ENCODE measurements at regions not wholly inside any gene's neighbourhood (a gene's known extent, or its start where the extent isn't known, plus 50 kb on each side); places are given as distances from the start of the nearest gene placed in this dataset.

DNA sequence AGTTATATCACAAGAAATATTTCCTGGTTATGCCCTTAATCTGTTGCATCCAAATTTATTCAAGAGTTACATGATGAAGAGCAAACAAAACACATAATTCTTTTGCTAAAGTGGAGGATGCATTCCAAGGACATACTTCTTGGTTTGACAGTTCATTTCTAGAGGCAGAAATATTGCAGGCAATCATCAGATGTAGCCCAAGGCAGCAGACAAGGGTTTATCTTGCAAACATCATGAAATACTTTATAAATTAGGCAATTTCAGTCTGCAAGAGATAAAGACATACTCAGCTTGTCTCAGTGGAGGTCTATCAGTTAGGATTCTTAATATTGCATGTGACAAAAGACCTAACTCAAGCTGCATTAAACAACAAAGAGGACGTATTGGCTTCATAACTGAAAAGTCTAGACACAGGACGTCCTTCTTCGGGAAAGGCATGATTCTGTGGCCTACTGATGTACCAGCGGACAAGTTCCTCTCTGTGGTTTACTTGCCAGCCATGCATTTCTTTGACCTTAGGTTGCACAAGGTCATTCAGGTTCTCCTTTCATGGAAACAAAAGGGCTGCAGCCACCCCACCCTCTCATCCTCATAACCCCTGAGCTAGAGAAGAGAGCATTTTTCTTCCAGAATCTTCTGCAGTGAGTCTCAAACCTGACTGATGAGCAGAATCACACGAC lies 204.1 kb downstream of the KATNAL1 start:
- Histone ChIP-seq H3K4me1 (peaks cover 0 to 28% of the 10 kb centered on the region in 2 donors), H3K4me3 (no peak overlapping the region), H3K27me3 (no peaks in the 10 kb centered on the region), H3K27ac (peak overlapping the region in 1 of 2 donors; percentile 38), H3K9me3 (no peaks in the 10 kb centered on the region), H3K36me3 (no peaks in the 10 kb centered on the region)
- intact Hi-C loops (cut with DNase I): no loop called here
- DNase-seq (no peak), ATAC-seq (no peak)
- TF ChIP-seq, protein P1, sequence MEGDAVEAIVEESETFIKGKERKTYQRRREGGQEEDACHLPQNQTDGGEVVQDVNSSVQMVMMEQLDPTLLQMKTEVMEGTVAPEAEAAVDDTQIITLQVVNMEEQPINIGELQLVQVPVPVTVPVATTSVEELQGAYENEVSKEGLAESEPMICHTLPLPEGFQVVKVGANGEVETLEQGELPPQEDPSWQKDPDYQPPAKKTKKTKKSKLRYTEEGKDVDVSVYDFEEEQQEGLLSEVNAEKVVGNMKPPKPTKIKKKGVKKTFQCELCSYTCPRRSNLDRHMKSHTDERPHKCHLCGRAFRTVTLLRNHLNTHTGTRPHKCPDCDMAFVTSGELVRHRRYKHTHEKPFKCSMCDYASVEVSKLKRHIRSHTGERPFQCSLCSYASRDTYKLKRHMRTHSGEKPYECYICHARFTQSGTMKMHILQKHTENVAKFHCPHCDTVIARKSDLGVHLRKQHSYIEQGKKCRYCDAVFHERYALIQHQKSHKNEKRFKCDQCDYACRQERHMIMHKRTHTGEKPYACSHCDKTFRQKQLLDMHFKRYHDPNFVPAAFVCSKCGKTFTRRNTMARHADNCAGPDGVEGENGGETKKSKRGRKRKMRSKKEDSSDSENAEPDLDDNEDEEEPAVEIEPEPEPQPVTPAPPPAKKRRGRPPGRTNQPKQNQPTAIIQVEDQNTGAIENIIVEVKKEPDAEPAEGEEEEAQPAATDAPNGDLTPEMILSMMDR (IDR thresholded peaks at IDR 0.05): no peak

DNA sequence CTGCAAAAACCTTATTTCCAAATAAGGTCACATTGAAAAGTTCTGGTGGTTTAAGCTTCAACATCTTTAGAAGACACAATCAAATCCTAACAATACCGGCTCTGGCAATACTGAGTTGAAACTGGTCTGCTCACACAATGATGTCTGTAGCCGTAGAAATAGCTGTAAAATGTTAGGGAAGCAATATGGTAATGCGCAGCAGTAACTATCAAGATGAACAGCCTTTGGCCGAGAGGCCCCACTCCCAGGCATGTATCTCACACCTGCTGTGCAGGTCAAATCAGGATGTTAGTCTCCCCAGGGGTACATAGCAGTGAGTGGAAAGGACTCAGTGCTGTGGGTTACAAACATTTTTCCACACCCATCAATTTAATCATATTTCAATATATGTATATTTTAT lies 207.1 kb downstream of the KATNAL1 start:
- DNase-seq (no peak), ATAC-seq (no peak)
- H3K4me1 ChIP-seq: peaks cover 0 to 17% of the 10 kb centered on the region in 2 donors
- TF ChIP-seq, protein P1 (IDR thresholded peaks at IDR 0.05): no peak
- no peaks in the 10 kb centered on the region for H3K36me3 ChIP-seq
- intact Hi-C loops (cut with DNase I): no loop called here
- no peak overlapping the region for H3K27ac ChIP-seq
- peaks cover 0 to 4% of the 10 kb centered on the region in 2 donors for H3K27me3 ChIP-seq
- H3K9me3 ChIP-seq: no peaks in the 10 kb centered on the region
- no peak overlapping the region for H3K4me3 ChIP-seq

DNA sequence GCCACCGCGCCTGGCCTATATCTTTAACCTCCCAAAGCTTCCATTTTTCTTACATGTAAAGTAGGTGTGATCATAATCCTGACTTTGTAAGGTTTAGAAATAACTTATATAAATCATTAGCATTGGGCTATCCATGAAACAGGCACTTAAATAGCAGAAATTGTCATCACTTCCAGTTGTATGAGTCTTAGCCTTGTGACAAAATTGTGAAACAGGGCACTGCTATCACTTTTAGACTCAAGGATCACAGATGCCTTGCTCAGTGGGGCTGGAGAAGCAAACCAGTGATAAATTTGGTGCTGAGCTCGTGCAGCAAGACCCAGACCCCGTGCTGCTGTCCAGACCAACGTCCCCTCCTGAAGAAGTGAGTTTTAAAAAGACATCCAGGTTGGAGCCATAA lies 209.7 kb downstream of the KATNAL1 start:
- Histone ChIP-seq H3K36me3 (no peaks in the 10 kb centered on the region), H3K27me3 (peaks cover 0 to 4% of the 10 kb centered on the region in 2 donors), H3K4me3 (no peak overlapping the region), H3K4me1 (peaks cover 0 to 3% of the 10 kb centered on the region in 2 donors), H3K9me3 (no peaks in the 10 kb centered on the region), H3K27ac (no peak overlapping the region)
- intact Hi-C loops (cut with DNase I): no loop called here
- DNase-seq (no peak), ATAC-seq (no peak)
- TF ChIP-seq, protein P1 (IDR thresholded peaks at IDR 0.05): no peak

DNA sequence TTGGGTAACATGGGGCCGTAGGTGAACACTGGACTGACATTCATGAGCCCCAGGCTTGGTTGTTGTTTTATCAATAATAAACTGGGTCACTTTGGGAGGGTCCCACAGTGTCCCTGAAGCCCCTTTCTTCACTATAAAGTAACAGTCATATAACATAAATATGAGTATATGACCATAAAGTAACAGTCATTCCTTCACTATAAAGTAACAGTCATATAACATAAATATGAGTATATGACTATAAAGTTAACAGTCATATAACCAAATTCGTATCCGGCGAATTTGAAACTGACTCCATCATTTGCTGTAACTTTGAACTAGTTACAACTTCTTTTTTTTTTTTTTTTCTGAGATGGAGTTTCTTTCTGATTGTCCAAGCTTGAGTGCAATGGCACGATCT lies 210.3 kb downstream of the KATNAL1 start:
- TF ChIP-seq, protein P1 (IDR thresholded peaks at IDR 0.05): no peak
- no peaks in the 10 kb centered on the region for H3K9me3 ChIP-seq

DNA sequence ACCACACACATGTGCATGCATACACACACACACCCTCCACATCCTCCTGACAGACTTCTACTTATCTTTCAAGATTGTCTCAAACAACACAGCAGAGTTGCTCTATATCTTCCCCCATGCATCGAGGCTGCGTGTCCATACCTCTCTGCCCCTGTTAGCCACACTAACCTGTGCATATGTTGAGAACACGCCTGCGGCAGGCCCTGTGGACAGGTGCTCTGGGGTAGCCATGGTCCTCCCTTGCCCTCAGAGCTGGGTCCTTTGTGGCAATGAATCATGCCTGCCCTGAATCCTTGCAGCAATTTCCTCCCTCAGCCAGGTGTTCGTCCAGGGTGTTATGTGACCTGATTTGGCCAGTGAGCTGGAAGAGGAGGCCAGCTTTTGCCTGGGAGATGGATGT lies 213.3 kb downstream of the KATNAL1 start:
- Histone ChIP-seq H3K9me3 (no peaks in the 10 kb centered on the region), H3K4me1 (no peaks in the 10 kb centered on the region), H3K4me3 (no peak overlapping the region), H3K36me3 (no peaks in the 10 kb centered on the region), H3K27ac (no peak overlapping the region), H3K27me3 (peaks cover 0 to 4% of the 10 kb centered on the region in 2 donors)
- TF ChIP-seq, protein P1 (IDR thresholded peaks at IDR 0.05): no peak
- intact Hi-C loops (cut with DNase I): no loop called here
- DNase-seq (no peak), ATAC-seq (no peak)

More for the DNA sequence above, 210.3 kb downstream of the KATNAL1 start:
- Histone ChIP-seq H3K4me1 (no peaks in the 10 kb centered on the region), H3K4me3 (no peak overlapping the region), H3K36me3 (no peaks in the 10 kb centered on the region), H3K27ac (no peak overlapping the region), H3K27me3 (peaks cover 0 to 4% of the 10 kb centered on the region in 2 donors)
- ATAC-seq (no peak), DNase-seq (no peak)
- intact Hi-C loops (cut with DNase I): no loop called here

Measured in left lung (tissue), 4 donors.